HG02623 (cell line): ENCODE measurements at regions not wholly inside any gene's neighbourhood (a gene's known extent, or its start where the extent isn't known, plus 50 kb on each side); places are given as distances from the start of the nearest gene placed in this dataset.
A peak's percentile ranks its signal among the peaks of the same experiment; 100 is the strongest.

Experiments used
- ATAC-seq: cut with Tn5 transposase; IDR thresholded peaks from one replicate; pipeline ENCODE4 v1.9.1; 2021; ENCODE audit warnings: moderate library complexity; ENCODE audit not compliant: unreplicated experiment

GRCh38 chr6:137277971-137278637, 58.9 kb upstream of the IFNGR1 start:
- ATAC-seq: no peak

- no peak for ATAC-seq
Observed at GRCh38 chr6:137272403-137272802, 53.2 kb upstream of the IFNGR1 start.

DNA sequence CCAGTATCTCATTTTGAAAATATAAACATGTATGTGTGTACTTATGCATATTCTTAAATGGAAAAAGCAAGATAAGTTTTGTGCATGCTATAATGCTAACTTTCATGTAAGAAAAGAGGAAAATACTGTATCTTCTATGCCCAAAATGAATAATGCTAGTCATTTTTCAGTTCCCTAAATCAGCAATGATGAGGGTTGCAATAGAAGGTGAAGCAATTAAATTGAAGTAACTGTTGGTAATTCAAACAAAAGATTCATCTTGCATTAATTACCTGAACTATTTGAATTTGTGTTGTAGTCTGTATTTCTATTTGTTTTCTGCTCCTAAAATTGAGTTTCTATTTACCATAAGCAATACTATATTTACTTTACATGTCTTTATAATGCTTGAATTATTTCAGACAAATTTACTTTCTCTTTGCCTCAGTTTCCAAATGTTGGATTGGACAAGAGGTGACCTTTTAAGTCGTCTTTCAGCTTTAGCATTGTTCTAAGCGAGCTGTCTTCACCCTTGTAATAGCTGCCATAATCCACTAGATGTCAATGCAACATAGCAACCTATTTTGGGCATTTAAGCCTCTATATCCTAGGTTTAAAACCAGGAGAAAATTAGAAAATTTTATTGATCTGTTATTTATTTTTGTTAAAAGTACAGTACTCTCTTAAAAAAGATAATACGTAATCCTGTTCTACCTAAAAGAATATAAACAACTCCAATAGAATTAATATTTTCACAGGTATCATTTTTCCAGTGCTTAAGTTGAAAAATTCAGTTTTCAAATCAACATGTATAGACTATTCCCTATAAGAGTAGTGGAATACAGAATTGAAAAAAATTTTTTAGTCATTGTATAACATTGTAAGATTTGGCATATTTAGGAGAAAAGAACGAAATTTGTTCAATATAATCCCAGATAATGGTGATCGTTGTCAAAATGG, 52.3 kb upstream of the IFNGR1 start:
- peak; percentile 52 for ATAC-seq

DNA sequence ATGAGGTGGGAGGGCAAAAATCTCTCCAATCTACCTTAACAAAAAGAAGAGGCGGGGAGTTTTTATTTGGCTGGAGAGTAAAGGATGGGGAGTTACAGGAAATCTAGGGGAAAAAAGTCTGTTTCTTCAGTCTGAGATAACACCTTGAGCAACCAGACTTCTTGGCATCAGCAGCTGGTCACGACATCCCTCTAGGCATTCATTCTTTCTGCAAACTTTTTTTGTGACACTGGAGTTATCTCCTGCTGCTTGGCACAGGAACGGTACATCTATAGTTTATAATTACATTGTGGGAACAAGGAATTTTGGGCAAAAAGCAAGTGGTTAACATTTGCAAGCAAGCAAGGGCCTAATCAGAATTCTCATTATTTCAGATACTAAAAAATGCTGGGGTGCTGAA, 50.6 kb upstream of the IFNGR1 start:
- no peak for ATAC-seq

DNA sequence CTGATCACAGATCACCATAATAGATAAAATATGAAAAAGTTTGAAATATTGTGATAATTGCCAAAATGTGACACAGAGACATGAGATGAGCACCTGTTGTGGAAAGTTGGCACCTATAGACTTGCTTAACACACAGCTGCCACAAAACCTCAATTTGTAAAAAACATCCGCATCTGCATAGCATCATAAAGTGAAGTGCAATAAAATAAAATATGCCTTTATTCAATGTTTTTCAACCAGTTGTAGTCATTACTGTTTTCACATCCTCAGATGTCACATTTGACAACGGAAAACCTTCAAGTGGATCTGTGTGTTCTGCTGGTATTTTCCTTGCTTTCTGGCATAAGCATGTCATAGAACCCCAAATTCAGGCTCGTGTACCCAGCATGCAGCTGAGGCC, 50.2 kb upstream of the IFNGR1 start:
- no peak for ATAC-seq
